ENCODE measurements at regions not wholly inside any gene's neighbourhood (a gene's known extent, or its start where the extent isn't known, plus 50 kb on each side); places are given as distances from the start of the nearest gene placed in this dataset.

GRCh38 chr4:53697016-53697685 is 105.9 kb upstream of the LNX1 start:
- Mint-ChIP-seq H3K27me3 (ENCODE audit: low read depth) (peaks cover 3% of the 10 kb centered on the region), H3K27ac (peak overlapping the region in 2 of 3 experiments; percentile 31 to 35), H3K36me3 (ENCODE audit: low read depth) (no peaks in the 10 kb centered on the region), H3K9me3 (peaks cover 4% of the 10 kb centered on the region), H3K4me3 (no peak overlapping the region), H3K4me1 (peaks cover 15% of the 10 kb centered on the region)
- TF ChIP-seq CTCF (IDR thresholded peaks at IDR 0.05; ENCODE audit: unreplicated experiment in 3 of 3): no peak

GRCh38 chr4:53695540-53696463 is 104.5 kb upstream of the LNX1 start:
- no peak for TF ChIP-seq CTCF (IDR thresholded peaks at IDR 0.05; ENCODE audit: unreplicated experiment in 3 of 3)
- Mint-ChIP-seq H3K9me3 (peaks cover 2% of the 10 kb centered on the region), H3K27me3 (ENCODE audit: low read depth) (peaks cover 3% of the 10 kb centered on the region), H3K4me1 (peaks cover 11% of the 10 kb centered on the region), H3K36me3 (ENCODE audit: low read depth) (no peaks in the 10 kb centered on the region), H3K27ac (peak overlapping the region in 1 of 3 experiments; percentile 80), H3K4me3 (no peak overlapping the region)

GRCh38 chr4:53694666-53695065 is 103.4 kb upstream of the LNX1 start:
- Mint-ChIP-seq H3K4me3 (no peak overlapping the region), H3K4me1 (peaks cover 11% of the 10 kb centered on the region), H3K9me3 (no peaks in the 10 kb centered on the region), H3K27me3 (ENCODE audit: low read depth) (peaks cover 8% of the 10 kb centered on the region), H3K27ac (no peak overlapping the region), H3K36me3 (ENCODE audit: low read depth) (no peaks in the 10 kb centered on the region)
- no peak for TF ChIP-seq CTCF (IDR thresholded peaks at IDR 0.05; ENCODE audit: unreplicated experiment in 3 of 3)

- peaks cover 11% of the 10 kb centered on the region for H3K4me1 Mint-ChIP-seq
- no peaks in the 10 kb centered on the region for H3K9me3 Mint-ChIP-seq
- peak overlapping the region in 1 of 3 experiments; percentile 68 for H3K27ac Mint-ChIP-seq
Measured at GRCh38 chr4:53693909-53694308, 102.6 kb upstream of the LNX1 start.

GRCh38 chr4:53693408-53693807 is 102.1 kb upstream of the LNX1 start:
- TF ChIP-seq CTCF (IDR thresholded peaks at IDR 0.05; ENCODE audit: unreplicated experiment in 3 of 3): no peak
- H3K4me3 Mint-ChIP-seq: no peak overlapping the region
- H3K36me3 Mint-ChIP-seq (ENCODE audit: low read depth): no peaks in the 10 kb centered on the region
- H3K9me3 Mint-ChIP-seq: no peaks in the 10 kb centered on the region
- H3K4me1 Mint-ChIP-seq: peaks cover 13% of the 10 kb centered on the region
- H3K27me3 Mint-ChIP-seq (ENCODE audit: low read depth): peaks cover 10% of the 10 kb centered on the region
- H3K27ac Mint-ChIP-seq: peak overlapping the region in 1 of 3 experiments; percentile 68

More at GRCh38 chr4:53693909-53694308, 102.6 kb upstream of the LNX1 start:
- Mint-ChIP-seq H3K27me3 (ENCODE audit: low read depth) (peaks cover 8% of the 10 kb centered on the region), H3K36me3 (ENCODE audit: low read depth) (no peaks in the 10 kb centered on the region), H3K4me3 (no peak overlapping the region)
- no peak for TF ChIP-seq CTCF (IDR thresholded peaks at IDR 0.05; ENCODE audit: unreplicated experiment in 3 of 3)
